MM.1S (cell line): ENCODE measurements at regions not wholly inside any gene's neighbourhood (a gene's known extent, or its start where the extent isn't known, plus 50 kb on each side); places are given as distances from the start of the nearest gene placed in this dataset.

ENCODE experiments used
- CTCF ChIP-seq: fragments of 300-600 bp; sonication (generic); IDR thresholded peaks from 2 replicates; pipeline ENCODE4 v1.5.1; 2016; ENCODE audit warnings: antibody characterized with exemption, low read length, mixed read lengths
- EZH2 ChIP-seq: fragments of 300-600 bp; sonication (generic); optimal IDR thresholded peaks from 2 replicates; pipeline ENCODE3; 2017; ENCODE audit warnings: low read depth, mild to moderate bottlenecking, antibody characterized with exemption, low read length, mixed read lengths

GRCh38 chr5:175109058-175109755, 334.8 kb downstream of the DRD1 start:
- TF ChIP-seq EZH2 (no peak), CTCF (no peak)
